Mesenchymal stem cell (in vitro differentiated cells and primary cell): ENCODE measurements at regions not wholly inside any gene's neighbourhood (a gene's known extent, or its start where the extent isn't known, plus 50 kb on each side); places are given as distances from the start of the nearest gene placed in this dataset.

ENCODE experiments used
- DNase-seq: peaks from one replicate; pipeline ENCODE4 v3.0.0-alpha.2; 2013
- H2AFZ ChIP-seq: one replicate; pipeline ENCODE4 v1.6.1; 2013; ENCODE audit warnings: low read depth, mild to moderate bottlenecking, control low read depth, inconsistent platforms, low read length, moderate library complexity
- H2AK5ac ChIP-seq: 2 replicates; pipeline ENCODE4 v1.6.1; 2013; ENCODE audit warnings: low read length, moderate library complexity, mild to moderate bottlenecking, inconsistent platforms; ENCODE audit not compliant: severe bottlenecking
- H2BK120ac ChIP-seq: one replicate; pipeline ENCODE4 v1.6.1; 2013; ENCODE audit warnings: low read depth, mild to moderate bottlenecking, inconsistent platforms, low read length, moderate library complexity
- H2BK12ac ChIP-seq, 2 experiments: one replicate each; pipeline ENCODE4 v1.6.1; 2013; ENCODE audit warnings: inconsistent platforms in 2 of 2, low read length in 2 of 2, mild to moderate bottlenecking in 2 of 2, moderate library complexity in 2 of 2, control low read depth in 1 of 2
- H2BK15ac ChIP-seq: one replicate; pipeline ENCODE4 v1.6.1; 2013; ENCODE audit warnings: mild to moderate bottlenecking, low read depth, inconsistent platforms; ENCODE audit not compliant: poor library complexity, severe bottlenecking
- H2BK5ac ChIP-seq: 2 replicates; pipeline ENCODE4 v1.6.1; 2013; ENCODE audit warnings: low read depth, mild to moderate bottlenecking, low read length, control low read depth, inconsistent platforms; ENCODE audit not compliant: poor library complexity, severe bottlenecking
- H3K14ac ChIP-seq, 2 experiments: one replicate each; pipeline ENCODE4 v1.6.1; 2013; ENCODE audit warnings: inconsistent platforms in 2 of 2, low read length in 2 of 2, control low read depth in 1 of 2, mild to moderate bottlenecking in 1 of 2, moderate library complexity in 1 of 2
- H3K18ac ChIP-seq, 2 experiments: one replicate each; pipeline ENCODE4 v1.6.1; 2013; ENCODE audit warnings: inconsistent platforms in 2 of 2, low read length in 2 of 2, control low read depth in 1 of 2, low read depth in 1 of 2, mild to moderate bottlenecking in 1 of 2
- H3K23ac ChIP-seq, 2 experiments: one replicate each; pipeline ENCODE4 v1.6.1; 2013; ENCODE audit warnings: inconsistent platforms in 2 of 2, low read length in 2 of 2, mild to moderate bottlenecking in 2 of 2, moderate library complexity in 2 of 2, control low read depth in 1 of 2
- H3K27ac ChIP-seq: 2 replicates; pipeline ENCODE4 v1.5.1; 2013; ENCODE audit warnings: mild to moderate bottlenecking, moderate library complexity, low read length, control low read depth, inconsistent platforms; ENCODE audit not compliant: poor library complexity, severe bottlenecking
- H3K27me3 ChIP-seq, 2 experiments: 2 replicates each; pipeline versions ENCODE4 v1.6.1 to v1.7.0; 2013; ENCODE audit warnings: low read length in 2 of 2, mild to moderate bottlenecking in 2 of 2, moderate library complexity in 2 of 2, control low read depth in 1 of 2, inconsistent platforms in 1 of 2; ENCODE audit not compliant: control insufficient read depth in 1 of 2, insufficient read depth in 1 of 2
- H3K36me3 ChIP-seq, 2 experiments: 2 replicates each; pipeline versions ENCODE4 v1.6.1 to v1.7.0; 2013; ENCODE audit warnings: low read length in 2 of 2, control low read depth in 1 of 2, inconsistent platforms in 1 of 2, low read depth in 1 of 2, mild to moderate bottlenecking in 1 of 2; ENCODE audit not compliant: insufficient read depth in 2 of 2, control insufficient read depth in 1 of 2
- H3K4ac ChIP-seq, 2 experiments: one replicate each; pipeline ENCODE4 v1.6.1; 2013; ENCODE audit warnings: inconsistent platforms in 2 of 2, low read length in 2 of 2, mild to moderate bottlenecking in 2 of 2, moderate library complexity in 2 of 2, control low read depth in 1 of 2, low read depth in 1 of 2
- H3K4me1 ChIP-seq: 2 replicates; pipeline ENCODE4 v1.6.1; 2013; ENCODE audit warnings: low read depth, low read length, control low read depth; ENCODE audit not compliant: control insufficient read depth, insufficient read depth
- H3K4me2 ChIP-seq: 2 replicates; pipeline ENCODE4 v1.6.1; 2013; ENCODE audit warnings: low read length, mild to moderate bottlenecking, inconsistent platforms; ENCODE audit not compliant: poor library complexity, severe bottlenecking
- H3K4me3 ChIP-seq, 2 experiments: 2 replicates each; pipeline versions ENCODE4 v1.5.1 to v1.7.0; 2013; ENCODE audit warnings: low read length in 2 of 2, mild to moderate bottlenecking in 2 of 2, control low read depth in 1 of 2, low read depth in 1 of 2; ENCODE audit not compliant: insufficient read depth in 1 of 2
- H3K79me1 ChIP-seq: replicated peaks from 2 replicates; pipeline ENCODE4 v1.6.1; 2013; ENCODE audit warnings: mild to moderate bottlenecking, control low read depth, low read length, inconsistent platforms; ENCODE audit not compliant: poor library complexity, severe bottlenecking
- H3K9ac ChIP-seq: 2 replicates; pipeline ENCODE4 v1.7.0; 2013; ENCODE audit warnings: mild to moderate bottlenecking, low read length, moderate library complexity
- H3K9me3 ChIP-seq: 2 replicates; pipeline ENCODE4 v1.7.0; 2013; ENCODE audit warnings: mild to moderate bottlenecking, low read length; ENCODE audit not compliant: control insufficient read depth
- H4K8ac ChIP-seq: one replicate; pipeline ENCODE4 v1.6.1; 2013; ENCODE audit warnings: inconsistent platforms, mild to moderate bottlenecking, low read length, moderate library complexity
- H4K91ac ChIP-seq: one replicate; pipeline ENCODE4 v1.6.1; 2013; ENCODE audit warnings: mild to moderate bottlenecking, low read length, inconsistent platforms
- WGBS: methylation state at CpG from one replicate; pipeline ENCODE4 v1.1.7; 2013; ENCODE audit warnings: mixed read lengths; 5-methylcytosine and 5-hydroxymethylcytosine counted together

- Histone ChIP-seq H2AK5ac (no peak overlapping the region), H3K23ac (no peak overlapping the region), H2BK5ac (no peak overlapping the region), H2BK15ac (no peak overlapping the region), H4K8ac (no peak overlapping the region), H2BK12ac (no peak overlapping the region), H3K4me1 (no peaks in the 10 kb centered on the region), H2AFZ (no peak overlapping the region), H3K79me1 (no peaks in the 10 kb centered on the region), H3K4me2 (no peak overlapping the region), H3K36me3 (no peaks in the 10 kb centered on the region), H3K4me3 (no peak overlapping the region), H3K14ac (no peak overlapping the region), H3K27ac (no peak overlapping the region), H3K9me3 (no peaks in the 10 kb centered on the region), H3K9ac (no peak overlapping the region), H2BK120ac (no peak overlapping the region), H4K91ac (no peak overlapping the region), H3K27me3 (no peaks in the 10 kb centered on the region), H3K18ac (no peak overlapping the region), H3K4ac (no peak overlapping the region)
- WGBS: 49% methylated on average over 2 of the region's 2 CpGs
- no peak for DNase-seq
Observed at GRCh38 chr3:13706451-13706850, 157.5 kb downstream of the FBLN2 start.

GRCh38 chr3:13705702-13706280 lies 156.9 kb downstream of the FBLN2 start:
- no peaks in the 10 kb centered on the region for H3K27me3 ChIP-seq
- H2BK120ac ChIP-seq: no peak overlapping the region
- H3K36me3 ChIP-seq: no peaks in the 10 kb centered on the region
- H3K14ac ChIP-seq: no peak overlapping the region
- no peak overlapping the region for H2BK15ac ChIP-seq
- no peak overlapping the region for H2BK12ac ChIP-seq
- no peak overlapping the region for H3K18ac ChIP-seq
- no peak overlapping the region for H3K9ac ChIP-seq
- 65% methylated on average over 4 of the region's 4 CpGs for WGBS
- H2BK5ac ChIP-seq: no peak overlapping the region
- H2AK5ac ChIP-seq: no peak overlapping the region
- no peak overlapping the region for H3K27ac ChIP-seq
- no peaks in the 10 kb centered on the region for H3K79me1 ChIP-seq
- H3K4me3 ChIP-seq: no peak overlapping the region
- no peak overlapping the region for H3K4me2 ChIP-seq
- no peak overlapping the region for H4K91ac ChIP-seq
- no peaks in the 10 kb centered on the region for H3K9me3 ChIP-seq
- H2AFZ ChIP-seq: no peak overlapping the region
- H3K4me1 ChIP-seq: no peaks in the 10 kb centered on the region
- DNase-seq: no peak
- no peak overlapping the region for H3K23ac ChIP-seq
- no peak overlapping the region for H3K4ac ChIP-seq
- no peak overlapping the region for H4K8ac ChIP-seq

GRCh38 chr3:13705051-13705450 lies 156.1 kb downstream of the FBLN2 start:
- Histone ChIP-seq H3K27ac (no peak overlapping the region), H2AFZ (no peak overlapping the region), H3K79me1 (no peaks in the 10 kb centered on the region), H2BK15ac (no peak overlapping the region), H3K4me3 (no peak overlapping the region), H2BK5ac (no peak overlapping the region), H2AK5ac (no peak overlapping the region), H3K9me3 (no peaks in the 10 kb centered on the region), H4K8ac (no peak overlapping the region), H3K18ac (no peak overlapping the region), H2BK120ac (no peak overlapping the region), H3K4ac (no peak overlapping the region), H4K91ac (no peak overlapping the region), H3K27me3 (peaks cover 0 to 2% of the 10 kb centered on the region in 2 experiments), H2BK12ac (no peak overlapping the region), H3K9ac (no peak overlapping the region), H3K23ac (no peak overlapping the region), H3K14ac (no peak overlapping the region), H3K4me1 (no peaks in the 10 kb centered on the region), H3K4me2 (no peak overlapping the region), H3K36me3 (no peaks in the 10 kb centered on the region)
- no peak for DNase-seq
- WGBS: 48% methylated on average over 3 of the region's 3 CpGs

- Histone ChIP-seq H2BK15ac (no peak overlapping the region), H3K23ac (no peak overlapping the region), H3K4me1 (no peaks in the 10 kb centered on the region), H2AK5ac (no peak overlapping the region), H2BK120ac (no peak overlapping the region), H3K4me2 (no peak overlapping the region), H2BK12ac (no peak overlapping the region), H3K9ac (no peak overlapping the region), H3K4me3 (no peak overlapping the region), H3K36me3 (no peaks in the 10 kb centered on the region), H3K18ac (no peak overlapping the region), H3K9me3 (no peaks in the 10 kb centered on the region), H3K27me3 (peaks cover 0 to 8% of the 10 kb centered on the region in 2 experiments), H3K4ac (no peak overlapping the region), H4K8ac (no peak overlapping the region), H4K91ac (no peak overlapping the region), H2AFZ (no peak overlapping the region), H3K14ac (no peak overlapping the region), H3K79me1 (no peaks in the 10 kb centered on the region), H2BK5ac (no peak overlapping the region), H3K27ac (no peak overlapping the region)
- no peak for DNase-seq
- 82% methylated on average over 6 of the region's 6 CpGs for WGBS
Observed at GRCh38 chr3:13704174-13704573, 155.2 kb downstream of the FBLN2 start.
